Activated CD8-positive, alpha-beta T cell treated with anti-CD3 and anti-CD28 coated beads for 36 hours (primary cell): ENCODE measurements at regions not wholly inside any gene's neighbourhood (a gene's known extent, or its start where the extent isn't known, plus 50 kb on each side); places are given as distances from the start of the nearest gene placed in this dataset.
"Not testable (repeated sequence)": the region's sequence is repeated elsewhere in the genome, so short reads cannot be mapped to it uniquely, and the experiment has no call there.

ENCODE experiments used
- ATAC-seq: fragments of 200-7000 bp; cut with Tn5 transposase; one replicate; pipeline ENCODE4 v1.10.0; 2021; ENCODE audit warnings: mild to moderate bottlenecking, moderate library complexity
- CTCF ChIA-PET: fragments of 350-600 bp; sonication (Branson Sonifier 250); formaldehyde crosslinking; loops from one replicate; lab custom pipeline; 2021; ENCODE audit warnings: antibody characterized with exemption; lab: Charles Lee
- POLR2A ChIA-PET: fragments of 350-600 bp; sonication (Branson Sonifier 250); formaldehyde crosslinking; loops from one replicate; lab custom pipeline; 2021; ENCODE audit warnings: antibody characterized with exemption; lab: Charles Lee
- DNase-seq: peaks from one replicate; pipeline ENCODE4 v3.0.0-alpha.2; 2020
- H3K27ac Mint-ChIP-seq: one replicate; pipeline ENCODE4 v1.8.0; 2021; ENCODE audit warnings: mild to moderate bottlenecking, mixed read lengths
- H3K27me3 Mint-ChIP-seq: one replicate; pipeline ENCODE4 v1.8.0; 2021; ENCODE audit warnings: mixed read lengths
- H3K36me3 Mint-ChIP-seq: one replicate; pipeline ENCODE4 v1.8.0; 2021; ENCODE audit warnings: low read depth, mixed read lengths
- H3K4me1 Mint-ChIP-seq: one replicate; pipeline ENCODE4 v1.8.0; 2021; ENCODE audit warnings: low read depth, mixed read lengths
- H3K4me3 Mint-ChIP-seq: one replicate; pipeline ENCODE4 v1.8.0; 2021; ENCODE audit warnings: mild to moderate bottlenecking, moderate library complexity, mixed read lengths
- H3K9me3 Mint-ChIP-seq: one replicate; pipeline ENCODE4 v1.8.0; 2021; ENCODE audit warnings: mixed read lengths
- intact Hi-C: fragments of 100-400 bp; cut with micrococcal nuclease; formaldehyde crosslinking; loops from one replicate; pipeline ENCODE4 v1.10.0; 2022
- TF ChIP-seq, protein P1 (sequence below): fragments of 200-600 bp; IDR thresholded peaks from one replicate; pipeline ENCODE4 v1.8.0; 2022; ENCODE audit warnings: antibody characterized with exemption, mild to moderate bottlenecking

DNA sequence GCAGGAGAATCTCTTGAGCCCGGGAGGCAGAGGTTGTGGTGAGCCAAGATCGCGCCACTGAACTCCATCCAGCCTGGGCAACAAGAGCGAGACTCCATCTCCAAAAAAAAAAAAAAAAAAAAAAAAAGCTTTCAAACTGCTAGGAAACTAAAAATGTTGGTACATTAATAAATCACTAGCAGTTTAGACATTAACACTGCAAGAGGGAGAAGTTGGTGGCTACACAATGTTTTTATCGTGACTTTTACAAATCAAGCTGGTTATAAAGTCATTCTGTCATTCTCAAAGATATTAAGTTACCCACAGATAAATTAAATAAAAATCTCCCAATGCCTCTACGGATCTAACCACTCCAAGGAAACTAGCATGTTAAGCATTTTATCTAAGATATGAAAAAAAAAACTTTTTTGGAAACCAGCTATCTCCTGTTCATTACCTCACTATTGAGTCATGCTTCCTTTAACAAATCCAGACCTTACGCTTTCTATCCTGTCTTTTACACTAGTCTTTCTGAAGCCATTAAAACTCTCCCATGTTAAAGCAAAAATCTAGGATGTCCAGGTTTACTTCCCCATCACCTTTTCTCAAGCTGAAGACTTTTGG is 85.9 kb upstream of the SMURF2 start:
- no peak overlapping the region for H3K27ac Mint-ChIP-seq
- H3K27me3 Mint-ChIP-seq = no peaks in the 10 kb centered on the region
- intact Hi-C loops = no loop called here
- H3K9me3 Mint-ChIP-seq = no peaks in the 10 kb centered on the region
- DNase-seq (no peak), ATAC-seq (no peak)
- no peak overlapping the region for H3K4me3 Mint-ChIP-seq
- H3K4me1 Mint-ChIP-seq = no peaks in the 10 kb centered on the region
- peaks cover 2% of the 10 kb centered on the region for H3K36me3 Mint-ChIP-seq
- POLR2A ChIA-PET = no interaction called here
- CTCF ChIA-PET = no interaction called here
- TF ChIP-seq, protein P1, sequence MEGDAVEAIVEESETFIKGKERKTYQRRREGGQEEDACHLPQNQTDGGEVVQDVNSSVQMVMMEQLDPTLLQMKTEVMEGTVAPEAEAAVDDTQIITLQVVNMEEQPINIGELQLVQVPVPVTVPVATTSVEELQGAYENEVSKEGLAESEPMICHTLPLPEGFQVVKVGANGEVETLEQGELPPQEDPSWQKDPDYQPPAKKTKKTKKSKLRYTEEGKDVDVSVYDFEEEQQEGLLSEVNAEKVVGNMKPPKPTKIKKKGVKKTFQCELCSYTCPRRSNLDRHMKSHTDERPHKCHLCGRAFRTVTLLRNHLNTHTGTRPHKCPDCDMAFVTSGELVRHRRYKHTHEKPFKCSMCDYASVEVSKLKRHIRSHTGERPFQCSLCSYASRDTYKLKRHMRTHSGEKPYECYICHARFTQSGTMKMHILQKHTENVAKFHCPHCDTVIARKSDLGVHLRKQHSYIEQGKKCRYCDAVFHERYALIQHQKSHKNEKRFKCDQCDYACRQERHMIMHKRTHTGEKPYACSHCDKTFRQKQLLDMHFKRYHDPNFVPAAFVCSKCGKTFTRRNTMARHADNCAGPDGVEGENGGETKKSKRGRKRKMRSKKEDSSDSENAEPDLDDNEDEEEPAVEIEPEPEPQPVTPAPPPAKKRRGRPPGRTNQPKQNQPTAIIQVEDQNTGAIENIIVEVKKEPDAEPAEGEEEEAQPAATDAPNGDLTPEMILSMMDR = no peak

DNA sequence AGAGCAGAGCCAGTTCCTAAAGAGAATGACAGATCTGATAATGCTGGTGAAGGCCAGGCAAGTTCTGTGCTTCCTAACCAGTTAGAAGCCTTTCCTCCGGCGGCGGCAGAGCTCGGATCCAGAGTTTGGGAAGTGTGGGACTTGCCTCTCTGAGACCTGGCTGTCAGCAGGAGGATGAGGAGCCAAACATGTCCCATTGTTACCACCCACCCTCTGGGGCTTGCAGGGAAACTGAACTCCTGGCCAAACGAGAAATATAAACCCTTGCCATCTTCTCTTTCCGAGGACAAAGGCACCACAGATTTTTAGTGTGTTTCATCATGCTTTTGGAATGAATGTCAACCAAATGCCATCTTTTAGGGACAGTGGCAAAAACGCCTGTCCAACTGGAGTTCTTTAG is 80.2 kb upstream of the SMURF2 start:
- Mint-ChIP-seq H3K4me1 (peaks cover 14% of the 10 kb centered on the region), H3K36me3 (no peaks in the 10 kb centered on the region), H3K4me3 (no peak overlapping the region), H3K27ac (no peak overlapping the region), H3K27me3 (no peaks in the 10 kb centered on the region), H3K9me3 (no peaks in the 10 kb centered on the region)
- TF ChIP-seq, protein P1 = no peak
- ChIA-PET POLR2A (interaction anchor here (0.6 kb wide), 1 partner anchor 146 kb away, joined by 3 read pairs; no protein-coding TSS in a partner anchor), CTCF (interaction anchor here (7.3 kb wide), 1 partner anchor 322 kb away, joined by 51 read pairs; no protein-coding TSS in a partner anchor)
- intact Hi-C loops = no loop called here
- ATAC-seq (no peak), DNase-seq (no peak)

- H3K36me3 Mint-ChIP-seq, H3K4me3 Mint-ChIP-seq, DNase-seq, H3K27ac Mint-ChIP-seq, POLR2A ChIA-PET, intact Hi-C loops, H3K9me3 Mint-ChIP-seq, H3K27me3 Mint-ChIP-seq, ATAC-seq: not testable (repeated sequence)
- peaks cover 17% of the 10 kb centered on the region for H3K4me1 Mint-ChIP-seq
- CTCF ChIA-PET = interaction anchor here (7.3 kb wide), 1 partner anchor 322 kb away, joined by 51 read pairs; no protein-coding TSS in a partner anchor
Observed at GRCh38 chr17:64741916-64742315, 79.8 kb upstream of the SMURF2 start.

GRCh38 chr17:64741038-64741641 is 79.0 kb upstream of the SMURF2 start:
- POLR2A ChIA-PET = no interaction called here
- no peaks in the 10 kb centered on the region for H3K36me3 Mint-ChIP-seq
- H3K27ac Mint-ChIP-seq = no peak overlapping the region
- TF ChIP-seq, protein P1 = no peak
- peaks cover 23% of the 10 kb centered on the region for H3K4me1 Mint-ChIP-seq
- intact Hi-C loops = no loop called here
- H3K4me3 Mint-ChIP-seq = no peak overlapping the region
- no peaks in the 10 kb centered on the region for H3K27me3 Mint-ChIP-seq
- ATAC-seq = no peak
- no peaks in the 10 kb centered on the region for H3K9me3 Mint-ChIP-seq
- no peak for DNase-seq
- CTCF ChIA-PET = interaction anchor here (7.3 kb wide), 1 partner anchor 321 kb away, joined by 51 read pairs; no protein-coding TSS in a partner anchor

DNA sequence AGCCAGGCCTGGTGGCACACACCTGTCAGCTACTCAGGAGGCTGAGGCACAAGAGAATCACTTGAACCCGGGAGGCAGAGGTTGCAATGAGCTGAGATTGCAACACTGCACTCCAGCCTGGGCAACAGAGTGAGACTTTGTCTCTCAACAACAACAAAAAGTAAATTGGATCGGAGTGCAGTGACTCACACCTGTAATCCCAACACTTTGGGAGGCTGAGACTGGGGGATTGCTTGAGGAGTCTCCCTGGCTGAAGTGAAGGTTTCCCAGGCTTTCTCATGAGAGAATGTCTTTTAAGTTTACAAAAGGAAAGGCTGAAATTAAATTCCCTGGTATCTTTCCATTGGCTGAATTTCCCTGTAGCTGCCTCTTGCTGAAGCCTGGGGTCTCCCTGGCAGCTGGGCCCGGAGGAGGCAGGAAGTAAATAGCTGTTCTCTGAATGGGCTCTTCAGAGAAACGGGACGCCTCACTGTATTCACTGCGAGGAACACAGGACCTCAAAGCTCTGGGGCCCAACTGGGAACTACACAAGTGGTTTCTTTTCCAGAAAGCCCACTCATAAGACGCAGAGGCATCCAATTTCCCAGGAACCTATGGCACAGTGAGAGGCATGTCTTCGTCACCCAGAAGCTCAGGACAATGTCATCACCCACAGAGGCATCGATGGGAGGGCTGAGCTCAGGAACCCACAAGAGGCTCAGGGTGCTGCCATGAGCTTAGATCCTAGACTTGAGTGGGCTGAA is 77.4 kb upstream of the SMURF2 start:
- peak; percentile 75 for ATAC-seq
- H3K4me1 Mint-ChIP-seq = peaks cover 23% of the 10 kb centered on the region
- intact Hi-C loops = no loop called here
- no peak overlapping the region for H3K27ac Mint-ChIP-seq
- H3K4me3 Mint-ChIP-seq = no peak overlapping the region
- H3K9me3 Mint-ChIP-seq = no peaks in the 10 kb centered on the region
- no peaks in the 10 kb centered on the region for H3K27me3 Mint-ChIP-seq
- TF ChIP-seq, protein P1 = no peak
- peak; percentile 49 for DNase-seq
- H3K36me3 Mint-ChIP-seq = no peaks in the 10 kb centered on the region
- ChIA-PET CTCF (interaction anchor here (0.7 to 7.3 kb wide), 9 partner anchors 12 to 320 kb away, joined by 3 to 51 read pairs (median 4); no protein-coding TSS in a partner anchor), POLR2A (no interaction called here)
